D721Med (cell line): ENCODE measurements at regions not wholly inside any gene's neighbourhood (a gene's known extent, or its start where the extent isn't known, plus 50 kb on each side); places are given as distances from the start of the nearest gene placed in this dataset.
"Not testable (repeated sequence)": the region's sequence is repeated elsewhere in the genome, so short reads cannot be mapped to it uniquely, and the experiment has no call there.

Experiments
- DNase-seq: peaks from one replicate; pipeline ENCODE4 v3.0.0; 2011; ENCODE audit warnings: low spot score; ENCODE audit not compliant: insufficient read length
- FAIRE-seq: peaks from 2 replicates; lab custom pipeline; 2011; peaks lifted over from hg19 to GRCh38; lab: Jason Lieb, UNC
- TF ChIP-seq, protein P1 (sequence below): IDR thresholded peaks from 2 replicates; pipeline ENCODE4 v1.5.1; 2012; ENCODE audit warnings: mild to moderate bottlenecking, control low read depth; ENCODE audit not compliant: insufficient read depth; ENCODE audit errors: missing control alignments

DNA sequence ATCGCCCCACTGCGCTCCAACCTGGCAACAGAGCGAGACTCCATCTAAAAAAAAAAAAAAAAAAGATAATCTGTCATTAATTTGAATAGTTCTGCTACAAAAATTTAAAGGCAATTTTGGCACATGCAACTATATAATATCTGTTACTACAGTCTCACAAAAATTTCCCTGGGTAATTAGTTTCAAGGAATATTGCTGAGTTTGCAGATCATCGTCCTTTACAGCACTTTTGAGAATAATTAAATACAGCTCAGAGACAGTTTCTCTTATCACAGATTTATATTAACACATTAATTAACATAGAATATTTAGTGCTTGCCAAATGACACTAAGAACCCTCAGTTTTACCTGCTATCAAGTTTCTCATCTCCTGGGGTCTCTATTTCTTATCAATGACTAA lies 540.4 kb upstream of the ZNF804A start:
- no peak for FAIRE-seq
- no peak for DNase-seq
- TF ChIP-seq, protein P1, sequence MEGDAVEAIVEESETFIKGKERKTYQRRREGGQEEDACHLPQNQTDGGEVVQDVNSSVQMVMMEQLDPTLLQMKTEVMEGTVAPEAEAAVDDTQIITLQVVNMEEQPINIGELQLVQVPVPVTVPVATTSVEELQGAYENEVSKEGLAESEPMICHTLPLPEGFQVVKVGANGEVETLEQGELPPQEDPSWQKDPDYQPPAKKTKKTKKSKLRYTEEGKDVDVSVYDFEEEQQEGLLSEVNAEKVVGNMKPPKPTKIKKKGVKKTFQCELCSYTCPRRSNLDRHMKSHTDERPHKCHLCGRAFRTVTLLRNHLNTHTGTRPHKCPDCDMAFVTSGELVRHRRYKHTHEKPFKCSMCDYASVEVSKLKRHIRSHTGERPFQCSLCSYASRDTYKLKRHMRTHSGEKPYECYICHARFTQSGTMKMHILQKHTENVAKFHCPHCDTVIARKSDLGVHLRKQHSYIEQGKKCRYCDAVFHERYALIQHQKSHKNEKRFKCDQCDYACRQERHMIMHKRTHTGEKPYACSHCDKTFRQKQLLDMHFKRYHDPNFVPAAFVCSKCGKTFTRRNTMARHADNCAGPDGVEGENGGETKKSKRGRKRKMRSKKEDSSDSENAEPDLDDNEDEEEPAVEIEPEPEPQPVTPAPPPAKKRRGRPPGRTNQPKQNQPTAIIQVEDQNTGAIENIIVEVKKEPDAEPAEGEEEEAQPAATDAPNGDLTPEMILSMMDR = no peak

GRCh38 chr2:184060268-184060667 lies 538.1 kb upstream of the ZNF804A start:
- DNase-seq, FAIRE-seq: not testable (repeated sequence)

- DNase-seq (no peak), FAIRE-seq (peak; percentile 46)
- TF ChIP-seq, protein P1 = peak; percentile 5
Measured at GRCh38 chr2:184067502-184067901, 530.8 kb upstream of the ZNF804A start.

DNA sequence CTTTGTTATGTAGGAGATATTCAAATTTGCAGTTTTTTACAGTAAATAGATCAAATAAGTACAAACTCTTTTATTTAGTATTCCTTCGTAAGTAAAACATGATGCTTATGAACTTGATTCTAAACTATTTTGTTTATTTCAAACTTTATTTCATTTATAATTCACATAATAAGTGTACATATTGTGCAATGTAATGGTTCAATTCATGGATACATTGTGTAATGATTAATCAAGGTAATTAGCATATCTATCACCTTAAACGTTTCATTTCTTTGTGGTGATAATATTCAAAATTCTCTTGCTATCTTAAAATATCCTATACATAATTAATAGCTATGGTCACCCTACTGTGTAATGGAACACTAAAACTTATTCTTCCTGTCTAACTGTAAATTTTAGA lies 525.9 kb upstream of the ZNF804A start:
- TF ChIP-seq, protein P1 = no peak
- no peak for DNase-seq
- no peak for FAIRE-seq

GRCh38 chr2:184078496-184078895 lies 519.8 kb upstream of the ZNF804A start:
- TF ChIP-seq, protein P1 = no peak
- DNase-seq (no peak), FAIRE-seq (no peak)

- DNase-seq (no peak), FAIRE-seq (no peak)
- TF ChIP-seq, protein P1 = no peak
Measured at GRCh38 chr2:184091456-184091855, 506.9 kb upstream of the ZNF804A start.

- TF ChIP-seq, protein P1 = no peak
- FAIRE-seq = no peak
Measured at GRCh38 chr2:184113696-184114403, 484.5 kb upstream of the ZNF804A start.

More at GRCh38 chr2:184113696-184114403, 484.5 kb upstream of the ZNF804A start:
- no peak for DNase-seq
